ENCODE measurements at regions not wholly inside any gene's neighbourhood (a gene's known extent, or its start where the extent isn't known, plus 50 kb on each side); places are given as distances from the start of the nearest gene placed in this dataset.

- TF ChIP-seq ZNF281 (CRISPR knock-in tag; IDR thresholded peaks at IDR 0.05): no peak
- no peak for TF ChIP-seq JUN (CRISPR knock-in tag; IDR thresholded peaks at IDR 0.05)
- TF ChIP-seq KAT7 (CRISPR knock-in tag; IDR thresholded peaks at IDR 0.05; ENCODE audit: borderline replicate concordance): no peak
- TF ChIP-seq TEAD4 (CRISPR knock-in tag; IDR thresholded peaks at IDR 0.05): no peak
Observed at GRCh38 chr5:143673676-143674468, 138.1 kb upstream of the HMHB1 start (continued).

- ChIA-PET CTCF (no interaction called here), POLR2A (no interaction called here)
- peaks cover 5% of the 10 kb centered on the region for H3K4me1 Mint-ChIP-seq
- no peaks in the 10 kb centered on the region for H3K27me3 Mint-ChIP-seq (ENCODE audit: low read depth)
- ATAC-seq (no peak), DNase-seq (ENCODE audit: low spot score) (no peak)
- H3K36me3 Mint-ChIP-seq: no peaks in the 10 kb centered on the region
- peaks cover 14% of the 10 kb centered on the region for H3K9me3 Mint-ChIP-seq
- H3K4me3 Mint-ChIP-seq: no peak overlapping the region
- H3K27ac Mint-ChIP-seq: no peak overlapping the region
- TF ChIP-seq NFYB (CRISPR knock-in tag; conservative IDR thresholded peaks at IDR 0.05; ENCODE audit: low read depth): no peak
- TF ChIP-seq NR3C1 (CRISPR knock-in tag; conservative IDR thresholded peaks at IDR 0.05; ENCODE audit: low read depth): no peak
- TF ChIP-seq TCF7 (CRISPR knock-in tag; IDR thresholded peaks at IDR 0.05; ENCODE audit: low read depth): no peak
- no peak for TF ChIP-seq KAT7 (CRISPR knock-in tag; IDR thresholded peaks at IDR 0.05; ENCODE audit: borderline replicate concordance)
- no peak for TF ChIP-seq ELF4 (CRISPR knock-in tag; IDR thresholded peaks at IDR 0.05; ENCODE audit: low read depth)
- TF ChIP-seq ESRRA (CRISPR knock-in tag; IDR thresholded peaks at IDR 0.05; ENCODE audit: borderline replicate concordance): no peak
- no peak for TF ChIP-seq HMGA2 (CRISPR knock-in tag; IDR thresholded peaks at IDR 0.05)
- no peak for TF ChIP-seq JAZF1 (CRISPR knock-in tag; IDR thresholded peaks at IDR 0.05)
- no peak for TF ChIP-seq ZNF532 (CRISPR knock-in tag; IDR thresholded peaks at IDR 0.05; ENCODE audit: borderline replicate concordance)
- no peak for TF ChIP-seq ERG (CRISPR knock-in tag; IDR thresholded peaks at IDR 0.05)
- TF ChIP-seq IRF2 (CRISPR knock-in tag; IDR thresholded peaks at IDR 0.05; ENCODE audit: borderline replicate concordance, low read depth): no peak
- TF ChIP-seq ZNF425 (CRISPR knock-in tag; conservative IDR thresholded peaks at IDR 0.05): no peak
- no peak for TF ChIP-seq MLX (CRISPR knock-in tag; IDR thresholded peaks at IDR 0.05)
- no peak for TF ChIP-seq NFATC4 (CRISPR knock-in tag; IDR thresholded peaks at IDR 0.05)
Observed at GRCh38 chr5:143672806-143673205, 139.2 kb upstream of the HMHB1 start.
